ENCODE measurements at regions not wholly inside any gene's neighbourhood (a gene's known extent, or its start where the extent isn't known, plus 50 kb on each side); places are given as distances from the start of the nearest gene placed in this dataset.
"Not testable (repeated sequence)": the region's sequence is repeated elsewhere in the genome, so short reads cannot be mapped to it uniquely, and the experiment has no call there.

- DNase-seq: no peak
These were observed 95.6 kb upstream of the METTL14 start for GRCh38 chr4:118589471-118590055.

DNA sequence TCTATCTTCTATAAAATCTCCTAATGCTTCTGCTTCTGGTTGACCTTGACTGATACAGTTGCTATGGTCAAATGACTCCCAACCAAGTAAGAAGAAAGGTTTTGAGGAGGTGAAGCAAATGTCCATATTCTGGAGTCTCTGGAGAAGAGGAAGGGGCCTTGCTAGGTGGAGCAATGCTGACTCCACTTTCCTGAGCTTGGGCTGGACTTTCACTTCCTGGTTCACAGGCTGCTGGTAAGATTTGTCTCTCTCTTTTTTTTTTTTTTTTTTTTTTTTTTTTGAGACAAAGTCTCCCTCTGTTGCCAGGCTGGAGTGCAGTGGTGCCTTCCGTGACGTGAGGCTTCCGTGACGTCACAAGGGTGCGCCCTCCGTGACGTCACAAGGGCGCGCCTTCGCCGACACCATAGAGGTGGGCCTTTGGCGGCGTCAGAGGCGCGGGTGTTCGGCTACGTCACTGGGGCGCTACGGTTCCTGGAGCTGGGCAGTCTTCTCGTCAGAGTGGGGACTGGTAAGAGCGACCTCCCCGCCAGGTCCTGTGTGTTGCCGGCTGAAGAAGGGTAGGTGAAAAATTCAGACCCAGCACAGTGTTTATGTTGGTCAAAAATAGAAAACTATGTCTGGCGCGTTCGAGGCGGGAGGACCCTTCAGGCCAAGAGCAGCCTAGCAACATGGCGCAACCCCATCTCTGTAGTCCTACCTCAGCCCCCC is 93.7 kb upstream of the METTL14 start:
- peak; percentile 94 to 95 for DNase-seq

DNA sequence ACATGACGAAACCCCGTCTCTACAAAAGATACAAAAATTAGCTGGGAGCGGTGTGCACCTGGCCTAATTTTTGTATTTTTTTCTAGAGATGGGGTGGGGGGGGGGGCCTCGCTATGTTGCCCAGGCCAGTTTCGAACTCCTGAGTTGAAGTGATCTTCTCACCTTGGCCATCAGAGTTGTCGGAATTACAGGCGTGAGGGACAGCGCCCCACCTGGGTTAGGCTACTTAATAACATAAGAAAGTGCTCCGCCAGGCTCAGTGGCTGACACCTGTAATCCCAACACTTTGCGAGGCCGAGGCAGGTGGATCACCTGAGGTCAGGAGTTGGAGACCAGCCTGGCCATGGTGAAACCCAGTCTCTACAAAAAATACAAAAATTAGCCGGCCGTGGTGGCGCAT is 92.9 kb upstream of the METTL14 start:
- not testable (repeated sequence) for DNase-seq

DNA sequence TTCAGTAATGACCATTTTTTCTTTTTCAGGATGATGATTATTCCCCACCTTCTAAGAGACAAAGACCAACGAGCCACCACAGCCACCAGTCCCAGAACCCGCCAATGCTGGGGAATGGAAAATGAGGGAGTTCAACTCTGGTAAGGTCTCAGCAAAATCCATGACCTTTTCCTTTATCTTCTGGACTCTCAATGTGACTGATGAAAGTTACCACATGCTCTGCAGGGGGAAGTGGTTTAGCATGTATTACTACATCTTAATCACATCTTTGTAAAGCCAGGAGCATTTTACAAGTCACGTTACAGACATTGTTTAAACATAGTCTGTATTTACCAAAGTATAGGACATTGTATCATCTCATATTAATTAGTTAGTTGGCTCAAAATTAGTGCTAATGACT is 89.3 kb upstream of the METTL14 start:
- not testable (repeated sequence) for DNase-seq

- not testable (repeated sequence) for DNase-seq
These were observed 60.1 kb upstream of the METTL14 start for GRCh38 chr4:118625097-118625496.

- not testable (repeated sequence) for DNase-seq
These were observed 55.5 kb upstream of the METTL14 start for GRCh38 chr4:118629697-118630096.

- not testable (repeated sequence) for DNase-seq
These were observed 54.3 kb upstream of the METTL14 start for GRCh38 chr4:118630897-118631296.

DNA sequence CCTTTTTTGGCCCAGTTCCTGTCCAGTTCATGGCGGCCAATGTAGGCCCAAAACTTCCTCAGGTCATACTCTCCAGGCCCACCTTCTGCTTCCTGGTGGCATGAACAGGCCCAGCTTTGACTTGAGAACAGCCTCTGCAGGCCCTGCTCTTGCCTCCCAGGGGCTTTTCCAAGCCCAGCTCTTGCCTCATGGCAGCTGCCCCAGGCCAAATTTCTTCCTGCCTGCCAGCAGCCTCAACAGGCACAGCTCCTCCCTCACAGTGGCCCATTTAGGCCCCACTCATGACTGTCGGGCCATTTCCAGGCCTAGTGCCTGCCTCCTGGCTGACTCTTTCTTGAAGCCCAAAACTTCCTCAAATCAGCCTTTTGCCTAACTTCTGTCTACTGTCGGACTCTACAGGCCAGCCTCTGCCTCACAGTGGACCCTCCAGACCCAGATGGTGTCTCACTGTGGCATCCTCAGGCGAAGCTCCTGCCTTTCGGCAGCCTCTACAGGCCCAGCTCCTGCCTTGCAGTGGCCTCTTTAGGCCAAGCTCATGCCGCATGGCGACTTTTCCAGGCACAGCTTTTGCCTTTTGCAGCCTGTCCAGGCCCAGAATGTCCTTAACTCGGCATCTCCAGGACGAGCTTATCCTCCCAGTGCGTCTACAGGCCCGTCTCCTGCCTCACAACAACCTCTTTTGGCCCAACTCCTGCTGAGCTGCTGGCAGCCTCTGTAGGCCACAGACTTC is 53.7 kb upstream of the METTL14 start:
- not testable (repeated sequence) for DNase-seq

- DNase-seq: not testable (repeated sequence)
These were observed 51.7 kb upstream of the METTL14 start for GRCh38 chr4:118633476-118633875.

DNA sequence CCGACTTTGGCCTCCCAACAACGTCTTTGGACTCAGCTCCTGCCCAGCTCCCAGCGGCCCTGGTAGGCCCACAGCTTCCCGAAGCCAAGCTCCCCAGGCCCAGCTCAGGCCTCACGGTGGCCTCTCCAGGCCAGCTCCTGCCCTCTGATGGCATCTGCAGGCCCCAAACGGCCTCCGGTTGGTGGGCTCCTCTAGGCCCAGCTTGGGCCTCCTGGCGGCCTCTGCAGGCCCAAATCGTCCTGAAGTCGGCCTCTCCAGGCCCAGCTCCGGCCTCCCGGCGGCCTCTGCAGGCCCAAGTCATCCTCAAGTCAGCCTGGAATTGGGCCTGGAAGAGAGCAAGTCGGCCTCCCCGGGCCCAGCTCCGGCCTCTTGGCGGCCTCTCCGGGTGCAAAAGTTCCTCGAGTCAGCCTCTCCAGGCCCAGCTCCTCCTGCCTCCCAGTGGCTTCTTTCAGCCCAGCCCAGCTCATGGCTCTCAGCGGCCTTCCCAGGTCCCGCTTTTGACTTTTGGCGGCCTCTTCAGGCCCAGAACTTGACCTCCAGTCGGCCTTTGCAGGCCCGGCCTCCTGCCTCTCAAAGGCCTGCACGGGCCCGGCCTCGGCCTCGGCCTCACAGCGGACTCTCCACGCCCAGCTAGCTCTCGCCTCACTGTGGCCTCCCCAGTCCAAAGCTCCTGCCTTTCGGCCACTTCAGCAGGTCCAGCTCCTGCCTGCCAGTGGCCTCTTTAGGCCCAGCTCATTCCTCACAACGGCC is 50.9 kb upstream of the METTL14 start:
- not testable (repeated sequence) for DNase-seq

All from stimulated activated CD4-positive, alpha-beta T cell treated with anti-CD3 and anti-CD28 coated beads, Interleukin-4, amount 100 ng/mL, for 4 hours (primary cell).